ENCODE measurements at regions not wholly inside any gene's neighbourhood (a gene's known extent, or its start where the extent isn't known, plus 50 kb on each side); places are given as distances from the start of the nearest gene placed in this dataset.

- H3K4me1 ChIP-seq (ENCODE audit: insufficient read depth, low read length) = no peaks in the 10 kb centered on the region
- no peak overlapping the region for H3K27ac ChIP-seq (ENCODE audit: low read depth, low read length)
- no peak overlapping the region for H3K4me3 ChIP-seq (ENCODE audit: insufficient read depth, low read length)
- no peaks in the 10 kb centered on the region for H3K9me3 ChIP-seq (ENCODE audit: low read depth, low read length)
- DNase-seq (ENCODE audit: insufficient read length, low spot score, missing footprints) = no peak
- H3K27me3 ChIP-seq (ENCODE audit: insufficient read depth, low read length) = peaks cover 2% of the 10 kb centered on the region
- peak; percentile 57 for TF ChIP-seq CTCF (IDR thresholded peaks at IDR 0.05; ENCODE audit: extremely low read depth, low read depth, low read length)
- H3K4me2 ChIP-seq (ENCODE audit: insufficient read depth, low read length) = no peak overlapping the region
- no peaks in the 10 kb centered on the region for H3K79me2 ChIP-seq (ENCODE audit: insufficient read depth, low read length)
- no peaks in the 10 kb centered on the region for H4K20me1 ChIP-seq (ENCODE audit: insufficient read depth, low read length)
- no peak overlapping the region for H2AFZ ChIP-seq (ENCODE audit: low read length)
- H3K36me3 ChIP-seq (ENCODE audit: insufficient read depth, low read length) = no peaks in the 10 kb centered on the region
Measured at GRCh38 chr12:100733817-100734593, 60.6 kb upstream of the ANO4 start.

GRCh38 chr12:100737168-100737567, 57.4 kb upstream of the ANO4 start:
- Histone ChIP-seq H2AFZ (ENCODE audit: low read length) (no peak overlapping the region), H3K79me2 (ENCODE audit: insufficient read depth, low read length) (no peaks in the 10 kb centered on the region), H3K27ac (ENCODE audit: low read depth, low read length) (no peak overlapping the region), H3K4me3 (ENCODE audit: insufficient read depth, low read length) (no peak overlapping the region), H3K36me3 (ENCODE audit: insufficient read depth, low read length) (no peaks in the 10 kb centered on the region), H3K4me2 (ENCODE audit: insufficient read depth, low read length) (no peak overlapping the region), H3K27me3 (ENCODE audit: insufficient read depth, low read length) (no peaks in the 10 kb centered on the region), H3K4me1 (ENCODE audit: insufficient read depth, low read length) (no peaks in the 10 kb centered on the region), H3K9me3 (ENCODE audit: low read depth, low read length) (no peaks in the 10 kb centered on the region), H4K20me1 (ENCODE audit: insufficient read depth, low read length) (no peaks in the 10 kb centered on the region)
- TF ChIP-seq CTCF (IDR thresholded peaks at IDR 0.05; ENCODE audit: extremely low read depth, low read depth, low read length) = no peak
- DNase-seq (ENCODE audit: insufficient read length, low spot score, missing footprints) = no peak

- Histone ChIP-seq H3K4me1 (ENCODE audit: insufficient read depth, low read length) (no peaks in the 10 kb centered on the region), H3K27ac (ENCODE audit: low read depth, low read length) (no peak overlapping the region), H2AFZ (ENCODE audit: low read length) (no peak overlapping the region), H4K20me1 (ENCODE audit: insufficient read depth, low read length) (no peaks in the 10 kb centered on the region), H3K79me2 (ENCODE audit: insufficient read depth, low read length) (no peaks in the 10 kb centered on the region), H3K9me3 (ENCODE audit: low read depth, low read length) (no peaks in the 10 kb centered on the region), H3K4me3 (ENCODE audit: insufficient read depth, low read length) (no peak overlapping the region), H3K27me3 (ENCODE audit: insufficient read depth, low read length) (no peaks in the 10 kb centered on the region), H3K4me2 (ENCODE audit: insufficient read depth, low read length) (no peak overlapping the region), H3K36me3 (ENCODE audit: insufficient read depth, low read length) (no peaks in the 10 kb centered on the region)
- no peak for DNase-seq (ENCODE audit: insufficient read length, low spot score, missing footprints)
- TF ChIP-seq CTCF (IDR thresholded peaks at IDR 0.05; ENCODE audit: extremely low read depth, low read depth, low read length) = no peak
Measured at GRCh38 chr12:100738086-100738485, 56.5 kb upstream of the ANO4 start.

- no peaks in the 10 kb centered on the region for H3K79me2 ChIP-seq (ENCODE audit: insufficient read depth, low read length)
- H3K27ac ChIP-seq (ENCODE audit: low read depth, low read length) = no peak overlapping the region
- H2AFZ ChIP-seq (ENCODE audit: low read length) = no peak overlapping the region
- H3K4me1 ChIP-seq (ENCODE audit: insufficient read depth, low read length) = no peaks in the 10 kb centered on the region
- no peaks in the 10 kb centered on the region for H4K20me1 ChIP-seq (ENCODE audit: insufficient read depth, low read length)
- H3K4me2 ChIP-seq (ENCODE audit: insufficient read depth, low read length) = no peak overlapping the region
- no peaks in the 10 kb centered on the region for H3K36me3 ChIP-seq (ENCODE audit: insufficient read depth, low read length)
- TF ChIP-seq CTCF (IDR thresholded peaks at IDR 0.05; ENCODE audit: extremely low read depth, low read depth, low read length) = peak; percentile 64
- peak; percentile 86 for DNase-seq (ENCODE audit: insufficient read length, low spot score, missing footprints)
- no peaks in the 10 kb centered on the region for H3K27me3 ChIP-seq (ENCODE audit: insufficient read depth, low read length)
- no peak overlapping the region for H3K4me3 ChIP-seq (ENCODE audit: insufficient read depth, low read length)
- no peaks in the 10 kb centered on the region for H3K9me3 ChIP-seq (ENCODE audit: low read depth, low read length)
Measured at GRCh38 chr12:100741084-100741711, 53.4 kb upstream of the ANO4 start.

All from osteoblast (primary cell).